Calu3 (cell line): ENCODE measurements at regions not wholly inside any gene's neighbourhood (a gene's known extent, or its start where the extent isn't known, plus 50 kb on each side); places are given as distances from the start of the nearest gene placed in this dataset.
"Not testable (repeated sequence)": the region's sequence is repeated elsewhere in the genome, so short reads cannot be mapped to it uniquely, and the experiment has no call there.

Experiments
- BruUV-seq: library from RNA; stranded (reverse); fragments of 400-500 nt; replicated peaks from 2 replicates; lab custom pipeline; 2021; lab: Mats Ljungman, UMichigan
- CTCF ChIA-PET: fragments of 300-600 bp; sonication (Branson Sonifier 250); formaldehyde crosslinking; loops from one replicate; lab custom pipeline; 2022; ENCODE audit warnings: antibody characterized with exemption; lab: Charles Lee
- DNase-seq: peaks from one replicate; pipeline ENCODE4 v3.0.0; 2022
- H3K27ac Mint-ChIP-seq: one replicate; pipeline ENCODE4 v1.8.0; 2022; ENCODE audit warnings: mixed read lengths; ENCODE audit not compliant: unreplicated experiment
- H3K27me3 Mint-ChIP-seq: one replicate; pipeline ENCODE4 v1.8.0; 2022; ENCODE audit warnings: mixed read lengths; ENCODE audit not compliant: unreplicated experiment
- H3K36me3 Mint-ChIP-seq: one replicate; pipeline ENCODE4 v1.8.0; 2022; ENCODE audit warnings: mild to moderate bottlenecking, moderate library complexity, mixed read lengths; ENCODE audit not compliant: insufficient read depth, unreplicated experiment
- H3K4me1 Mint-ChIP-seq: one replicate; pipeline ENCODE4 v1.8.0; 2022; ENCODE audit warnings: mild to moderate bottlenecking, low read depth, mixed read lengths; ENCODE audit not compliant: unreplicated experiment
- H3K4me3 Mint-ChIP-seq: one replicate; pipeline ENCODE4 v1.8.0; 2022; ENCODE audit warnings: mild to moderate bottlenecking, low read depth, moderate library complexity, mixed read lengths; ENCODE audit not compliant: unreplicated experiment
- H3K9me3 Mint-ChIP-seq: one replicate; pipeline ENCODE4 v1.8.0; 2022; ENCODE audit warnings: low read depth, mixed read lengths; ENCODE audit not compliant: unreplicated experiment
- intact Hi-C: fragments of 100-400 bp; cut with micrococcal nuclease; formaldehyde crosslinking; loops from one replicate; pipeline ENCODE4 v1.10.0; 2022; ENCODE audit not compliant: unreplicated experiment
- TF ChIP-seq, protein P1 (sequence below): fragments of 200-600 bp; IDR thresholded peaks from one replicate; pipeline ENCODE4 v1.8.0; 2022; ENCODE audit warnings: antibody characterized with exemption; ENCODE audit not compliant: unreplicated experiment

- DNase-seq, result no peak
- Mint-ChIP-seq H3K36me3 (no peaks in the 10 kb centered on the region), H3K4me1 (peaks cover 17% of the 10 kb centered on the region), H3K27ac (peak overlapping the region; percentile 92), H3K4me3 (no peak overlapping the region), H3K27me3 (no peaks in the 10 kb centered on the region), H3K9me3 (no peaks in the 10 kb centered on the region)
- TF ChIP-seq, protein P1, sequence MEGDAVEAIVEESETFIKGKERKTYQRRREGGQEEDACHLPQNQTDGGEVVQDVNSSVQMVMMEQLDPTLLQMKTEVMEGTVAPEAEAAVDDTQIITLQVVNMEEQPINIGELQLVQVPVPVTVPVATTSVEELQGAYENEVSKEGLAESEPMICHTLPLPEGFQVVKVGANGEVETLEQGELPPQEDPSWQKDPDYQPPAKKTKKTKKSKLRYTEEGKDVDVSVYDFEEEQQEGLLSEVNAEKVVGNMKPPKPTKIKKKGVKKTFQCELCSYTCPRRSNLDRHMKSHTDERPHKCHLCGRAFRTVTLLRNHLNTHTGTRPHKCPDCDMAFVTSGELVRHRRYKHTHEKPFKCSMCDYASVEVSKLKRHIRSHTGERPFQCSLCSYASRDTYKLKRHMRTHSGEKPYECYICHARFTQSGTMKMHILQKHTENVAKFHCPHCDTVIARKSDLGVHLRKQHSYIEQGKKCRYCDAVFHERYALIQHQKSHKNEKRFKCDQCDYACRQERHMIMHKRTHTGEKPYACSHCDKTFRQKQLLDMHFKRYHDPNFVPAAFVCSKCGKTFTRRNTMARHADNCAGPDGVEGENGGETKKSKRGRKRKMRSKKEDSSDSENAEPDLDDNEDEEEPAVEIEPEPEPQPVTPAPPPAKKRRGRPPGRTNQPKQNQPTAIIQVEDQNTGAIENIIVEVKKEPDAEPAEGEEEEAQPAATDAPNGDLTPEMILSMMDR, result no peak
- BruUV-seq, result no TSS peak
- intact Hi-C loops, result loop anchor here (1.0 to 5.0 kb wide), 6 partner anchors 132 to 1319 kb away; no protein-coding TSS in a partner anchor
- CTCF ChIA-PET, result interaction anchor here (1.2 kb wide), 1 partner anchor 688 kb away, joined by 3 read pairs; no protein-coding TSS in a partner anchor
Observed at GRCh38 chr13:103883698-103884097, 817.5 kb upstream of the SLC10A2 start.

GRCh38 chr13:103883164-103883563 is 816.9 kb upstream of the SLC10A2 start:
- DNase-seq, result peak; percentile 83
- CTCF ChIA-PET, result interaction anchor here (1.2 to 1.3 kb wide), 2 partner anchors 132 to 688 kb away, joined by 3 read pairs; no protein-coding TSS in a partner anchor
- Mint-ChIP-seq H3K27me3 (no peaks in the 10 kb centered on the region), H3K4me1 (peaks cover 17% of the 10 kb centered on the region), H3K27ac (peak overlapping the region; percentile 92), H3K9me3 (no peaks in the 10 kb centered on the region), H3K4me3 (no peak overlapping the region), H3K36me3 (no peaks in the 10 kb centered on the region)
- TF ChIP-seq, protein P1, result no peak
- intact Hi-C loops, result loop anchor here (1.0 to 5.0 kb wide), 6 partner anchors 132 to 1319 kb away; no protein-coding TSS in a partner anchor
- no TSS peak for BruUV-seq

DNA sequence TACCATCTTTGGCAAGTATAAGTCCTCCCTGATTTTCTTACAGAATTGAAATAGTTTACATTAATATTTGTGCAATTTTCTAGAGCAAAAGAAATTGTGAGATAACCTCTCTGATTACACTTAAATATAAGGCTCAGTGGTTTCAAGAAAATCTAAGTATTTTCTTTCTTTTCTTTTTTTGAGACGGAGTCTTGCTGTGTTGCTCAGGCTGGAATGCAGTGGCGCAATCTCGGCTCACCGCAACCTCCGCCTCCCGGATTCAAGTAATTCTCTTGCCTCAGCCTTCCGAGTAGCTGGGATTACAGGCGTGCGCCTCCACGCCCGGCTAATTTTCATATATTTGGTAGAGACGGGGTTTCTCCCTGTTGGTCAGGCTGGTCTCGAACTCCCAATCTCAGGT is 813.9 kb upstream of the SLC10A2 start:
- H3K9me3 Mint-ChIP-seq, H3K36me3 Mint-ChIP-seq, H3K4me3 Mint-ChIP-seq, H3K27ac Mint-ChIP-seq, H3K27me3 Mint-ChIP-seq, DNase-seq, CTCF ChIA-PET, BruUV-seq: not testable (repeated sequence)
- H3K4me1 Mint-ChIP-seq, result peaks cover 17% of the 10 kb centered on the region
- intact Hi-C loops, result loop anchor here (5.0 kb wide), 4 partner anchors 437 to 1322 kb away; no protein-coding TSS in a partner anchor

DNA sequence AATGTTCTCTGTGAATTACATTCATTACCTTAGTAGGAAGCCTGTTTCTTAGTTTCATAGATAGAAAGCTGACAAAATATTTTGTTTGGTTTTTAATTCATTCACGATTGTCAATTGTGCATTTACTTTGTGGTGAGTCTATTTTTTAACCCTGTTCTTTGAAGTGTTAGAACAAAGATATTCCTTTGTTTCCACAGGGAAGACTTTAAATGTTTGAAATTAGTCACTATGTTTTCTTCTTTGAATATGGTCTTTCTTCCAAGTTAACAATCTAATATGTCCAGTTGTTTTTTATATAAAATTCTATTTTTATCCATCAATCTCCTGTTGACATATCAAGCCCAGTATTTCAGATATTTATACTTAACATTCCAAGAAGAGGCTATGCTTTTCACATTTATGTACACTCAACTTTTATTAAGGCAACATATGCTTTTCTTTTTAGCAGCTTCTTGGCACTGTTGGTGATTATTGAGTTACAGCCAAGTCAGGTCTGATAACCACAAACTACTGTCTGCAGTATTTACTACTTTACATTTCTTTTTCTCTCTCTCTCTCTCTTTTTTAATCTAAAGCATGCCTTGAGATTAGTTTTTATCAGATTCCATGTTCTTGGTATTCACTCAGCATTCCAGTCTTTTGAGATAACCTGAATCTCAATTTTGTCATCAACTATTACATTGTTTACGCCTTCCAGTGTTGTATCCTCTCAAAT is 812.8 kb upstream of the SLC10A2 start:
- TF ChIP-seq, protein P1, result no peak
- Mint-ChIP-seq H3K4me1 (peaks cover 14% of the 10 kb centered on the region), H3K27me3 (no peaks in the 10 kb centered on the region), H3K4me3 (no peak overlapping the region), H3K36me3 (no peaks in the 10 kb centered on the region), H3K9me3 (no peaks in the 10 kb centered on the region), H3K27ac (peak overlapping the region; percentile 25)
- no TSS peak for BruUV-seq
- DNase-seq, result no peak
- CTCF ChIA-PET, result no interaction called here
- intact Hi-C loops, result loop anchor here (10.0 kb wide), 1 partner anchor 964 kb away; no protein-coding TSS in a partner anchor

DNA sequence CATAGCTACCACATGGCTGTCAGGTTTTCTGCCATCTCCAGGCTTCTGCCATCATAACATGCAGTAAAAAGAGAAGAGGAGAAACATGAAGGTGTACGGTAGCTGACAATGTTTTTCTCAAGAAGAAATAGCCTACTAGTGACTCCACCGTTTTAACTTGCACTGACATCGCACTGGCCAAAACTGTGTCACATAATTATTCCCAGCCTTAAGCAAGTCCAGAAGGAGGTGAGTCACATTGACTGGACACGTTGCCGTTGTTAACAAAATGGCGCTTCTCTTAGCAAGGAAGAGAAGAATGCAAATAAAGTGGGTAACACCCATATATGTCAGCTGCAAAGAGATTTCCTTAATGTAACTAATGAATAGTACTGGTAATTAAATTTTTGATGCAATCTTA is 810.4 kb upstream of the SLC10A2 start:
- Mint-ChIP-seq H3K27me3 (no peaks in the 10 kb centered on the region), H3K36me3 (no peaks in the 10 kb centered on the region), H3K4me3 (no peak overlapping the region), H3K4me1 (peaks cover 8% of the 10 kb centered on the region), H3K9me3 (no peaks in the 10 kb centered on the region), H3K27ac (no peak overlapping the region)
- intact Hi-C loops, result loop anchor here (10.0 kb wide), 1 partner anchor 962 kb away; no protein-coding TSS in a partner anchor
- BruUV-seq, result no TSS peak
- TF ChIP-seq, protein P1, result no peak
- DNase-seq, result no peak
- CTCF ChIA-PET, result no interaction called here
